ENCODE measurements at regions not wholly inside any gene's neighbourhood (a gene's known extent, or its start where the extent isn't known, plus 50 kb on each side); places are given as distances from the start of the nearest gene placed in this dataset.

GRCh38 chr2:215881582-215881981 lies 131.8 kb downstream of the MREG start:
- Mint-ChIP-seq H3K27me3 (peaks cover 41% of the 10 kb centered on the region), H3K4me1 (no peaks in the 10 kb centered on the region), H3K9me3 (ENCODE audit: insufficient read depth) (no peaks in the 10 kb centered on the region), H3K27ac (no peak overlapping the region), H3K4me3 (no peak overlapping the region)
- no peak overlapping the region for H3K27ac ChIP-seq (ENCODE audit: low read length in 2 of 2)
- H3K4me1 ChIP-seq (ENCODE audit: control insufficient read depth in 2 of 2, insufficient read depth in 2 of 2, low read length in 2 of 2): no peaks in the 10 kb centered on the region
- no peaks in the 10 kb centered on the region for H3K9me3 ChIP-seq (ENCODE audit: control extremely low read depth in 1 of 3, control insufficient read depth in 2 of 3, insufficient read depth in 1 of 3, low read length in 2 of 3)
- intact Hi-C loops (cut with micrococcal nuclease): no loop called here
- ChIA-PET POLR2A (no interaction called here), CTCF (interaction anchor here (0.7 kb wide), 1 partner anchor 11 kb away, joined by 4 read pairs; no protein-coding TSS in a partner anchor)
- no peak overlapping the region for H3K9ac ChIP-seq (ENCODE audit: low read length)
- no peaks in the 10 kb centered on the region for H3K36me3 ChIP-seq (replicated peaks in 1 of 2; ENCODE audit: control extremely low read depth in 1 of 2, control insufficient read depth in 1 of 2, extremely low read depth in 1 of 2, insufficient read depth in 2 of 2, low read length in 1 of 2)
- no peak for DNase-seq
- H4K20me1 ChIP-seq (ENCODE audit: control insufficient read depth, insufficient read depth, low read length, poor library complexity, severe bottlenecking): no peaks in the 10 kb centered on the region
- ATAC-seq (ENCODE audit: low read depth): no peak
- H3K27me3 ChIP-seq (replicated peaks in 1 of 4; ENCODE audit: control extremely low read depth in 1 of 4, control insufficient read depth in 3 of 4, insufficient read depth in 4 of 4, low read length in 3 of 4): peaks cover 0 to 8% (median under 1%) of the 10 kb centered on the region in 4 experiments
- H2AFZ ChIP-seq (ENCODE audit: insufficient read depth, low read depth, low read length, poor library complexity, severe bottlenecking): no peak overlapping the region
- H3K79me2 ChIP-seq (ENCODE audit: control insufficient read depth, insufficient read depth, low read length): no peaks in the 10 kb centered on the region
- no peak overlapping the region for H3K4me2 ChIP-seq (replicated peaks; ENCODE audit: low read depth, low read length, poor library complexity, severe bottlenecking)
- TF ChIP-seq EZH2 (IDR thresholded peaks at IDR 0.05; ENCODE audit: borderline replicate concordance, insufficient read depth, low read depth, low read length, poor library complexity, severe bottlenecking) (no peak), CTCF (IDR thresholded peaks at IDR 0.05) (no peak)
- 80% methylated on average over 1 of the region's 2 CpGs for WGBS (ENCODE audit: insufficient coverage)
- H3K4me3 ChIP-seq (ENCODE audit: control extremely low read depth in 1 of 5, extremely low read depth in 1 of 5, insufficient read depth in 1 of 5, low read depth in 2 of 5, low read length in 4 of 5): no peak overlapping the region

DNA sequence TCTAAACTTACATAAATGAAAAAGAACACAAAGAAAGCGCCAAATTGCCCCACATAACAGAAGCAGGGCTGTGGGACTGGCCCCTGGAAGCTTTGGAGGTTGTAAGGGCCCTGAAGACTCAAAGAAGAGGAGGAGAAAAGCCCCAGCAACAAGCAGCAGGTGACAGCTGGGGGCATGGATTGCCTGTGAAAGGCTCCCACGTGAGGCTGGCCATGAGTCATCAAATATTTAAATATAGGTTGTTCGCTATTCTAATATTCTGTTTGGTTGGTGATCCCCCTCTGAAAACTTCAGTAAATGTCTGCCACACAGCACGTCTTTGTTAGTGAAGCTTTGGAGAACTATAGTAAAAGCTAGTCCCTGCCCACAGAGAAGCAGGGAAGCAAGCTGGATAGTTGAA lies 132.4 kb downstream of the MREG start:
- H3K27ac ChIP-seq (ENCODE audit: low read length in 2 of 2): no peak overlapping the region
- no peak overlapping the region for H3K4me3 ChIP-seq (ENCODE audit: control extremely low read depth in 1 of 5, extremely low read depth in 1 of 5, insufficient read depth in 1 of 5, low read depth in 2 of 5, low read length in 4 of 5)
- DNase-seq (no peak), ATAC-seq (ENCODE audit: low read depth) (no peak)
- no peaks in the 10 kb centered on the region for H3K36me3 ChIP-seq (replicated peaks in 1 of 2; ENCODE audit: control extremely low read depth in 1 of 2, control insufficient read depth in 1 of 2, extremely low read depth in 1 of 2, insufficient read depth in 2 of 2, low read length in 1 of 2)
- H3K79me2 ChIP-seq (ENCODE audit: control insufficient read depth, insufficient read depth, low read length): no peaks in the 10 kb centered on the region
- TF ChIP-seq CTCF (IDR thresholded peaks at IDR 0.05) (no peak), EZH2 (IDR thresholded peaks at IDR 0.05; ENCODE audit: borderline replicate concordance, insufficient read depth, low read depth, low read length, poor library complexity, severe bottlenecking) (no peak)
- intact Hi-C loops (cut with micrococcal nuclease): no loop called here
- no peaks in the 10 kb centered on the region for H4K20me1 ChIP-seq (ENCODE audit: control insufficient read depth, insufficient read depth, low read length, poor library complexity, severe bottlenecking)
- no peaks in the 10 kb centered on the region for H3K4me1 Mint-ChIP-seq
- H3K9ac ChIP-seq (ENCODE audit: low read length): no peak overlapping the region
- peaks cover 0 to 5% (median under 1%) of the 10 kb centered on the region in 4 experiments for H3K27me3 ChIP-seq (replicated peaks in 1 of 4; ENCODE audit: control extremely low read depth in 1 of 4, control insufficient read depth in 3 of 4, insufficient read depth in 4 of 4, low read length in 3 of 4)
- no peak overlapping the region for H3K4me2 ChIP-seq (replicated peaks; ENCODE audit: low read depth, low read length, poor library complexity, severe bottlenecking)
- H3K4me3 Mint-ChIP-seq: no peak overlapping the region
- no peak overlapping the region for H3K27ac Mint-ChIP-seq
- no peaks in the 10 kb centered on the region for H3K4me1 ChIP-seq (ENCODE audit: control insufficient read depth in 2 of 2, insufficient read depth in 2 of 2, low read length in 2 of 2)
- H3K27me3 Mint-ChIP-seq: peaks cover 42% of the 10 kb centered on the region
- H3K9me3 ChIP-seq (ENCODE audit: control extremely low read depth in 1 of 3, control insufficient read depth in 2 of 3, insufficient read depth in 1 of 3, low read length in 2 of 3): no peaks in the 10 kb centered on the region
- H2AFZ ChIP-seq (ENCODE audit: insufficient read depth, low read depth, low read length, poor library complexity, severe bottlenecking): no peak overlapping the region
- CTCF ChIA-PET: interaction anchor here (0.7 kb wide), 1 partner anchor 12 kb away, joined by 4 read pairs; no protein-coding TSS in a partner anchor
- H3K9me3 Mint-ChIP-seq (ENCODE audit: insufficient read depth): no peaks in the 10 kb centered on the region
- 80% methylated on average over 1 of the region's 4 CpGs for WGBS (ENCODE audit: insufficient coverage)
- POLR2A ChIA-PET: no interaction called here
